ENCODE measurements at regions not wholly inside any gene's neighbourhood (a gene's known extent, or its start where the extent isn't known, plus 50 kb on each side); places are given as distances from the start of the nearest gene placed in this dataset.
"Not testable (repeated sequence)": the region's sequence is repeated elsewhere in the genome, so short reads cannot be mapped to it uniquely, and the experiment has no call there.

GRCh38 chr13:76245211-76245610, 609.1 kb downstream of the LMO7 start:
- no peak for DNase-seq (ENCODE audit: extremely low spot score)
- TF ChIP-seq NFRKB (IDR thresholded peaks at IDR 0.05) (no peak), LEF1 (IDR thresholded peaks at IDR 0.05; ENCODE audit: borderline replicate concordance) (no peak), HDGF (IDR thresholded peaks at IDR 0.05; ENCODE audit: borderline replicate concordance) (no peak), CTBP1 (IDR thresholded peaks at IDR 0.05; ENCODE audit: borderline replicate concordance) (no peak), FOXK2 (IDR thresholded peaks at IDR 0.05) (no peak), PKNOX1 (IDR thresholded peaks at IDR 0.05) (no peak), ELF4 (IDR thresholded peaks at IDR 0.05) (no peak), ZNF384 (IDR thresholded peaks at IDR 0.05) (no peak), L3MBTL2 (conservative IDR thresholded peaks at IDR 0.05) (no peak), TARDBP (IDR thresholded peaks at IDR 0.05) (no peak)
- ChIA-PET CTCF (no interaction called here), POLR2A (no interaction called here)

GRCh38 chr13:76243120-76243519, 607.0 kb downstream of the LMO7 start:
- DNase-seq (ENCODE audit: extremely low spot score); POLR2A ChIA-PET; CTCF ChIA-PET: not testable (repeated sequence)

- ChIA-PET CTCF (interaction anchor here (0.6 kb wide), 2 partner anchors 10 to 518 kb away, joined by 3 to 4 read pairs; no protein-coding TSS in a partner anchor), POLR2A (no interaction called here)
- no peak for DNase-seq (ENCODE audit: extremely low spot score)
- TF ChIP-seq FOXM1 (IDR thresholded peaks at IDR 0.05; ENCODE audit: borderline replicate concordance) (no peak), ZNF384 (IDR thresholded peaks at IDR 0.05) (no peak), SP1 (IDR thresholded peaks at IDR 0.05) (no peak), NFRKB (IDR thresholded peaks at IDR 0.05) (no peak), PKNOX1 (IDR thresholded peaks at IDR 0.05) (no peak), BHLHE40 (IDR thresholded peaks at IDR 0.05; ENCODE audit: borderline replicate concordance) (no peak), HDGF (IDR thresholded peaks at IDR 0.05; ENCODE audit: borderline replicate concordance) (no peak), SUZ12 (IDR thresholded peaks at IDR 0.05) (no peak), LEF1 (IDR thresholded peaks at IDR 0.05; ENCODE audit: borderline replicate concordance) (no peak), FOXA1 (IDR thresholded peaks at IDR 0.05) (no peak)
Measured at GRCh38 chr13:76239031-76239680, 603.0 kb downstream of the LMO7 start.

- POLR2A ChIA-PET, result no interaction called here
Measured at GRCh38 chr13:76231522-76232167, 595.5 kb downstream of the LMO7 start.

GRCh38 chr13:76229281-76229680, 593.2 kb downstream of the LMO7 start:
- no peak for DNase-seq (ENCODE audit: extremely low spot score)
- ChIA-PET CTCF (interaction anchor here (0.6 kb wide), 1 partner anchor 10 kb away, joined by 3 read pairs; no protein-coding TSS in a partner anchor), POLR2A (interaction anchor here (0.7 kb wide), 1 partner anchor 11 kb away, joined by 3 read pairs; no protein-coding TSS in a partner anchor)
- TF ChIP-seq SUZ12 (IDR thresholded peaks at IDR 0.05), result no peak
- TF ChIP-seq FOXM1 (IDR thresholded peaks at IDR 0.05; ENCODE audit: borderline replicate concordance), result no peak
- TF ChIP-seq ZNF384 (IDR thresholded peaks at IDR 0.05), result no peak
- TF ChIP-seq ARNT (IDR thresholded peaks at IDR 0.05), result no peak
- TF ChIP-seq BHLHE40 (IDR thresholded peaks at IDR 0.05; ENCODE audit: borderline replicate concordance), result no peak
- no peak for TF ChIP-seq NFRKB (IDR thresholded peaks at IDR 0.05)
- TF ChIP-seq SP1 (IDR thresholded peaks at IDR 0.05), result no peak
- TF ChIP-seq FOXK2 (IDR thresholded peaks at IDR 0.05), result no peak
- TF ChIP-seq FOXA1 (IDR thresholded peaks at IDR 0.05), result no peak
- no peak for TF ChIP-seq CTBP1 (IDR thresholded peaks at IDR 0.05; ENCODE audit: borderline replicate concordance)
- TF ChIP-seq PKNOX1 (IDR thresholded peaks at IDR 0.05), result no peak
- TF ChIP-seq TARDBP (IDR thresholded peaks at IDR 0.05), result no peak
- TF ChIP-seq HDGF (IDR thresholded peaks at IDR 0.05; ENCODE audit: borderline replicate concordance), result no peak
- no peak for TF ChIP-seq LEF1 (IDR thresholded peaks at IDR 0.05; ENCODE audit: borderline replicate concordance)
- no peak for TF ChIP-seq ELF4 (IDR thresholded peaks at IDR 0.05)
- no peak for TF ChIP-seq L3MBTL2 (conservative IDR thresholded peaks at IDR 0.05)

More at GRCh38 chr13:76231522-76232167, 595.5 kb downstream of the LMO7 start:
- TF ChIP-seq BHLHE40 (IDR thresholded peaks at IDR 0.05; ENCODE audit: borderline replicate concordance) (no peak), FOXA1 (IDR thresholded peaks at IDR 0.05) (no peak), ZNF384 (IDR thresholded peaks at IDR 0.05) (no peak), ELF4 (IDR thresholded peaks at IDR 0.05) (no peak), FOXK2 (IDR thresholded peaks at IDR 0.05) (no peak), SUZ12 (IDR thresholded peaks at IDR 0.05) (no peak), SP1 (IDR thresholded peaks at IDR 0.05) (no peak), L3MBTL2 (conservative IDR thresholded peaks at IDR 0.05) (no peak), TARDBP (IDR thresholded peaks at IDR 0.05) (no peak), HDGF (IDR thresholded peaks at IDR 0.05; ENCODE audit: borderline replicate concordance) (no peak), PKNOX1 (IDR thresholded peaks at IDR 0.05) (no peak), FOXM1 (IDR thresholded peaks at IDR 0.05; ENCODE audit: borderline replicate concordance) (no peak), LEF1 (IDR thresholded peaks at IDR 0.05; ENCODE audit: borderline replicate concordance) (no peak), CTBP1 (IDR thresholded peaks at IDR 0.05; ENCODE audit: borderline replicate concordance) (no peak), NFRKB (IDR thresholded peaks at IDR 0.05) (no peak), ARNT (IDR thresholded peaks at IDR 0.05) (no peak)
- DNase-seq (ENCODE audit: extremely low spot score), result no peak
- CTCF ChIA-PET, result no interaction called here

All from HEK293T (cell line).